Activated CD4-positive, alpha-beta T cell treated with anti-CD3 and anti-CD28 coated beads, Interleukin-2, amount 50 U/mL, for 16 hours (primary cell): ENCODE measurements at regions not wholly inside any gene's neighbourhood (a gene's known extent, or its start where the extent isn't known, plus 50 kb on each side); places are given as distances from the start of the nearest gene placed in this dataset.
"Not testable (repeated sequence)": the region's sequence is repeated elsewhere in the genome, so short reads cannot be mapped to it uniquely, and the experiment has no call there.

ENCODE experiments used
- DNase-seq: peaks from one replicate; pipeline ENCODE4 v3.0.0-alpha.2; 2020

GRCh38 chr3:194888062-194888461 lies 202.4 kb downstream of the FAM43A start:
- not testable (repeated sequence) for DNase-seq

GRCh38 chr3:194888916-194889315 lies 203.2 kb downstream of the FAM43A start:
- no peak for DNase-seq

GRCh38 chr3:194890091-194890490 lies 204.4 kb downstream of the FAM43A start:
- no peak for DNase-seq

GRCh38 chr3:194893121-194893987 lies 207.7 kb downstream of the FAM43A start:
- peak; percentile 76 for DNase-seq

GRCh38 chr3:194894538-194894937 lies 208.9 kb downstream of the FAM43A start:
- DNase-seq = no peak

GRCh38 chr3:194900854-194901522 lies 215.3 kb downstream of the FAM43A start:
- no peak for DNase-seq

- not testable (repeated sequence) for DNase-seq
Measured at GRCh38 chr3:194903447-194903846, 217.8 kb downstream of the FAM43A start.

GRCh38 chr3:194904999-194905398 lies 219.3 kb downstream of the FAM43A start:
- DNase-seq = not testable (repeated sequence)

GRCh38 chr3:194905696-194906095 lies 220.0 kb downstream of the FAM43A start:
- no peak for DNase-seq

GRCh38 chr3:194906229-194906629 lies 220.5 kb downstream of the FAM43A start:
- no peak for DNase-seq

- DNase-seq = no peak
Measured at GRCh38 chr3:194906970-194907629, 221.4 kb downstream of the FAM43A start.

GRCh38 chr3:194907811-194908210 lies 222.1 kb downstream of the FAM43A start:
- no peak for DNase-seq

- no peak for DNase-seq
Measured at GRCh38 chr3:194908496-194908895, 222.8 kb downstream of the FAM43A start.

GRCh38 chr3:194908972-194909371 lies 223.3 kb downstream of the FAM43A start:
- no peak for DNase-seq

GRCh38 chr3:194910414-194910984 lies 224.8 kb downstream of the FAM43A start:
- no peak for DNase-seq

GRCh38 chr3:194913316-194913715 lies 227.6 kb downstream of the FAM43A start:
- DNase-seq = no peak

- not testable (repeated sequence) for DNase-seq
Measured at GRCh38 chr3:194924889-194925288, 239.2 kb downstream of the FAM43A start.

- no peak for DNase-seq
Measured at GRCh38 chr3:194925614-194926013, 239.9 kb downstream of the FAM43A start.

- no peak for DNase-seq
Measured at GRCh38 chr3:194928227-194928626, 242.5 kb downstream of the FAM43A start.

GRCh38 chr3:194928831-194929577 lies 243.3 kb downstream of the FAM43A start:
- DNase-seq = no peak

GRCh38 chr3:194929578-194929960 lies 243.9 kb downstream of the FAM43A start:
- no peak for DNase-seq

GRCh38 chr3:194930377-194931204 lies 244.9 kb downstream of the FAM43A start:
- no peak for DNase-seq
